Sigmoid colon (tissue), 6 donors: ENCODE measurements at regions not wholly inside any gene's neighbourhood (a gene's known extent, or its start where the extent isn't known, plus 50 kb on each side); places are given as distances from the start of the nearest gene placed in this dataset.

ENCODE experiments used
- DNase-seq: peaks from one replicate; pipeline ENCODE4 v3.0.0-alpha.2; 2019
- H3K27ac ChIP-seq, 4 donors: fragments of 200-600 bp; sonication (generic); one replicate each; pipeline ENCODE4 v1.5.1; 2016 to 2019; ENCODE audit warnings: mild to moderate bottlenecking in 1 of 4
- H3K27me3 ChIP-seq, 3 donors: fragments of 200-600 bp; sonication (generic); one replicate each; pipeline ENCODE4 v1.5.1; 2019; ENCODE audit warnings: mild to moderate bottlenecking in 1 of 3
- H3K36me3 ChIP-seq, 4 donors: fragments of 200-600 bp; sonication (generic); one replicate each; pipeline ENCODE4 v1.5.1; 2016 to 2019
- H3K4me1 ChIP-seq, 4 donors: fragments of 200-600 bp; sonication (generic); one replicate each; pipeline ENCODE4 v1.5.1; 2017 to 2019
- H3K4me3 ChIP-seq, 4 donors: fragments of 200-600 bp; sonication (generic); one replicate each; pipeline ENCODE4 v1.5.1; 2017 to 2019; ENCODE audit warnings: mild to moderate bottlenecking in 2 of 4, moderate library complexity in 1 of 4
- H3K9me3 ChIP-seq, 4 donors: fragments of 200-600 bp in 3 of 4; sonication (generic) in 3 of 4; one replicate each; pipeline versions ENCODE4 v1.5.1 to v1.6.1; 2013 to 2019
- CTCF ChIP-seq, 4 experiments: fragments of 450-650 bp in 3 of 4; fragments of 200-600 bp in 1 of 4; IDR thresholded peaks; one replicate each; pipeline ENCODE4 v1.5.1; 2016 to 2019; ENCODE audit warnings: antibody characterized with exemption in 4 of 4, mild to moderate bottlenecking in 3 of 4, moderate library complexity in 2 of 4
- EP300 ChIP-seq, 4 donors: sonication (generic); formaldehyde crosslinking; IDR thresholded peaks; one replicate each; pipeline ENCODE4 v1.6.1; 2017; ENCODE audit warnings: antibody characterized with exemption in 4 of 4
- POLR2A ChIP-seq, 2 donors: fragments of 450-650 bp; IDR thresholded peaks; one replicate each; pipeline ENCODE4 v1.6.1; 2016; ENCODE audit warnings: antibody characterized with exemption in 2 of 2, mild to moderate bottlenecking in 2 of 2, moderate library complexity in 2 of 2
- POLR2AphosphoS5 ChIP-seq, 4 donors: sonication (generic); formaldehyde crosslinking; IDR thresholded peaks; one replicate each; pipeline ENCODE4 v1.6.1; 2017; ENCODE audit warnings: antibody characterized with exemption in 4 of 4
- WGBS, 2 donors: extraction: QIAGEN DNeasy Blood & Tissue Kit; methylation state at CpG; one replicate each; pipeline ENCODE4 v1.1.7; 2013; 5-methylcytosine and 5-hydroxymethylcytosine counted together
- intact Hi-C: fragments of 100-400 bp; cut with DNase I; formaldehyde crosslinking; loops from one replicate; pipeline ENCODE4 v1.15.1; 2023
- donor health status: healthy with polysubstance abuse.
- donor health status: healthy.

GRCh38 chr17:77701996-77702395 lies 256.5 kb upstream of the TNRC6C start:
- Histone ChIP-seq H3K4me3 (no peak overlapping the region), H3K27me3 (no peaks in the 10 kb centered on the region), H3K36me3 (no peaks in the 10 kb centered on the region), H3K4me1 (peaks cover 0 to 3% (median under 1%) of the 10 kb centered on the region in 4 donors), H3K9me3 (peaks cover 7 to 20% (median 14%) of the 10 kb centered on the region in 4 donors), H3K27ac (no peak overlapping the region)
- no peak for TF ChIP-seq EP300 (IDR thresholded peaks at IDR 0.05)
- TF ChIP-seq POLR2A (IDR thresholded peaks at IDR 0.05): no peak
- WGBS, 2 donors: 67 to 82% methylated on average over 5 of the region's 5 CpGs
- DNase-seq: no peak
- intact Hi-C loops: no loop called here

- Histone ChIP-seq H3K27ac (no peak overlapping the region), H3K4me3 (no peak overlapping the region), H3K36me3 (no peaks in the 10 kb centered on the region), H3K27me3 (no peaks in the 10 kb centered on the region), H3K4me1 (no peaks in the 10 kb centered on the region), H3K9me3 (peaks cover 7 to 20% (median 14%) of the 10 kb centered on the region in 4 donors)
- TF ChIP-seq EP300 (IDR thresholded peaks at IDR 0.05): no peak
- no peak for TF ChIP-seq CTCF (IDR thresholded peaks at IDR 0.05)
- TF ChIP-seq POLR2A (IDR thresholded peaks at IDR 0.05): no peak
- TF ChIP-seq POLR2AphosphoS5 (IDR thresholded peaks at IDR 0.05): no peak
- intact Hi-C loops: no loop called here
- no peak for DNase-seq
- WGBS, 2 donors: 65 to 82% methylated on average over 4 of the region's 4 CpGs
Observed at GRCh38 chr17:77704048-77704815, 254.3 kb upstream of the TNRC6C start.

DNA sequence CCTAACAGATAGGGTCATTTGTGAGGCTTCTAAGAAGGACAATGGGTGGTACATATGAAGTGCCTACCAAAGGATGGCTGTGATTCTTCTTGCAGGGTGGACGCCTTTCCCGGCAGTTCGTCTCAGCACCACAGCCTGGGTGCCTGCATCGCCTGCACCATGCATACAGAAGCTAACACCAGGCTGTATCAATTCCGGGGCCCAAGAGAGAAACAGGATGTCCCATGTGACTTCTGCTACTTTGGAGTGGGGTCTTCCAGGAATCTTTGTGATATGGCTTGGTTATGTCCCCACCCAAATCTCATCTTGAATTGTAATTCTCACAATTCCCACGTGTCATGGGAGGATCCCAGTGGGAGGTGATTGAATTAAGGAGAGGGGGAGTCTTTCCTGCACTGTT lies 251.6 kb upstream of the TNRC6C start:
- no peak for TF ChIP-seq CTCF (IDR thresholded peaks at IDR 0.05)
- TF ChIP-seq POLR2AphosphoS5 (IDR thresholded peaks at IDR 0.05): no peak
- no peak for TF ChIP-seq EP300 (IDR thresholded peaks at IDR 0.05)
- no peak for TF ChIP-seq POLR2A (IDR thresholded peaks at IDR 0.05)
- Histone ChIP-seq H3K27me3 (no peaks in the 10 kb centered on the region), H3K27ac (no peak overlapping the region), H3K36me3 (no peaks in the 10 kb centered on the region), H3K9me3 (peaks cover 7 to 14% (median 13%) of the 10 kb centered on the region in 4 donors), H3K4me1 (no peaks in the 10 kb centered on the region), H3K4me3 (no peak overlapping the region)
- intact Hi-C loops: no loop called here
- no peak for DNase-seq
- 63 to 76% methylated on average over 6 of the region's 6 CpGs for WGBS, 2 donors

DNA sequence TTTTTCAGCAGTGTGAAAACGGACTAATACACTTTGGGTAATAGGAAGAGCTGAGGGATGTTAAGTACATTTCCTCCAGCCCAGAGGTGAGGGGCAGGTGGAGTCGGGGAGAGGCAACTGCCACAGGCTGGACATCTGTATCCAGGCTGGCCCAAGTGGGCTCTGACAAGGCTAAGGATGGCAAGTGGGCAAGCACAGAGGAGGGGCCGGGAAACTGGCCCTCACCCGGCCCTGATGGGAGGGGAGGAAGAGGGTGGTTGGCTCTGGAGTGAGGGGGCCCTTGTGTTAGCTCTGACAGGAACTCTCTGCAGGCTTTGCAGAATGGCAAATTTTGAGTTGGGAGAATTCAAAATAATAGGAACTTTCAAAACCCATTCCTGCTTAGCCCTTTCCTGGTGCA lies 251.0 kb upstream of the TNRC6C start:
- TF ChIP-seq EP300 (IDR thresholded peaks at IDR 0.05) (no peak), POLR2AphosphoS5 (IDR thresholded peaks at IDR 0.05) (no peak), POLR2A (IDR thresholded peaks at IDR 0.05) (no peak), CTCF (IDR thresholded peaks at IDR 0.05) (no peak)
- 64 to 85% methylated on average over 4 of the region's 4 CpGs for WGBS, 2 donors
- H3K9me3 ChIP-seq: peaks cover 7 to 14% (median 13%) of the 10 kb centered on the region in 4 donors
- intact Hi-C loops: no loop called here
- H3K36me3 ChIP-seq: no peaks in the 10 kb centered on the region
- H3K27ac ChIP-seq: no peak overlapping the region
- H3K4me1 ChIP-seq: no peaks in the 10 kb centered on the region
- no peaks in the 10 kb centered on the region for H3K27me3 ChIP-seq
- no peak for DNase-seq
- no peak overlapping the region for H3K4me3 ChIP-seq

DNA sequence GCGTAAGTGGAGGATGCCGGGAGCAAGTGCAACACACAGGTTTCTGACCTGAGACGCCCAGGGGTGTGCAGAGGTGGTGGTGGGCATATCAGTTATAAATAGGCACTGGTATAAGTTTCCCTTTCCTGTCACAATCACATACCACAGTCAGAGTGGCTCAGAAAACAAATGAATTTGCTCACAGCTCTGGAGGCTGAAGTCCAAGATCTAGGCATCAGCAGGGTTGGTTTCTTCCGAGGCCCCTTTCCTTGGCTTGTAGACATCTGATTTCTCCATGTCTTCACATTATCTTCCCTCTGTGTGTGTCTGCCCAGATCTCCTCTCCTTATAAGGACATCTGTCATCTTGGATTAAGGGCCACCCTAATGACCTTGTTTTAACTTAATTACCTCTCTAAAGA lies 250.5 kb upstream of the TNRC6C start:
- no peak for DNase-seq
- Histone ChIP-seq H3K4me1 (no peaks in the 10 kb centered on the region), H3K36me3 (no peaks in the 10 kb centered on the region), H3K27ac (no peak overlapping the region), H3K4me3 (no peak overlapping the region), H3K27me3 (no peaks in the 10 kb centered on the region), H3K9me3 (peaks cover 7 to 14% (median 13%) of the 10 kb centered on the region in 4 donors)
- TF ChIP-seq POLR2AphosphoS5 (IDR thresholded peaks at IDR 0.05) (no peak), POLR2A (IDR thresholded peaks at IDR 0.05) (no peak), CTCF (IDR thresholded peaks at IDR 0.05) (no peak), EP300 (IDR thresholded peaks at IDR 0.05) (no peak)
- WGBS, 2 donors: 87 to 95% methylated on average over 4 of the region's 4 CpGs
- intact Hi-C loops: no loop called here
